NT2/D1 (cell line): ENCODE measurements at regions not wholly inside any gene's neighbourhood (a gene's known extent, or its start where the extent isn't known, plus 50 kb on each side); places are given as distances from the start of the nearest gene placed in this dataset.

Experiments
- YY1 ChIP-seq: IDR thresholded peaks from 2 replicates; pipeline ENCODE4 v1.6.1; 2011; ENCODE audit not compliant: insufficient read length, insufficient read depth
- ZNF274 ChIP-seq: IDR thresholded peaks from 2 replicates; pipeline ENCODE4 v1.6.1; 2011; ENCODE audit warnings: mild to moderate bottlenecking, low read depth, low read length

- TF ChIP-seq ZNF274, result no peak
- no peak for TF ChIP-seq YY1
These were observed 64.5 kb downstream of the FAM9B start for GRCh38 chrX:8969378-8969777.
